Esophagus muscularis mucosa (tissue), 4 donors: ENCODE measurements at regions not wholly inside any gene's neighbourhood (a gene's known extent, or its start where the extent isn't known, plus 50 kb on each side); places are given as distances from the start of the nearest gene placed in this dataset.
A peak's percentile ranks its signal among the peaks of the same experiment; 100 is the strongest.

Source experiments
- DNase-seq: peaks from one replicate; pipeline ENCODE4 v3.0.0-alpha.2; 2017; ENCODE audit errors: extremely low spot score
- H3K27ac ChIP-seq, 4 donors: fragments of 200-600 bp; sonication (generic); replicated peaks in 1 of 4; 1 replicate in 3 of 4; 2 replicates in 1 of 4; pipeline ENCODE4 v1.5.1; 2016 to 2019; ENCODE audit warnings: mild to moderate bottlenecking in 1 of 4
- H3K27me3 ChIP-seq, 4 donors: fragments of 200-600 bp; sonication (generic); one replicate each; pipeline versions ENCODE4 v1.5.1 to v1.6.0; 2016 to 2019
- H3K36me3 ChIP-seq, 4 donors: fragments of 200-600 bp; sonication (generic); one replicate each; pipeline ENCODE4 v1.5.1; 2016 to 2019
- H3K4me1 ChIP-seq, 4 donors: fragments of 200-600 bp; sonication (generic); one replicate each; pipeline ENCODE4 v1.5.1; 2016 to 2019
- H3K4me3 ChIP-seq, 4 donors: fragments of 200-600 bp; sonication (generic); 1 replicate in 2 of 4; 2 replicates in 2 of 4; pipeline ENCODE4 v1.5.1; 2016 to 2019; ENCODE audit warnings: mild to moderate bottlenecking in 4 of 4, moderate library complexity in 1 of 4
- H3K9me3 ChIP-seq, 4 donors: fragments of 200-600 bp; sonication (generic); 1 replicate in 3 of 4; 2 replicates in 1 of 4; pipeline ENCODE4 v1.5.1; 2016 to 2019
- EP300 ChIP-seq: sonication (generic); formaldehyde crosslinking; IDR thresholded peaks from one replicate; pipeline ENCODE4 v1.6.1; 2017; ENCODE audit warnings: antibody characterized with exemption
- POLR2A ChIP-seq: fragments of 450-650 bp; IDR thresholded peaks from one replicate; pipeline ENCODE4 v1.6.1; 2017; ENCODE audit warnings: antibody characterized with exemption, moderate library complexity, mild to moderate bottlenecking, low read depth
- POLR2AphosphoS5 ChIP-seq, 2 donors: sonication (generic); formaldehyde crosslinking; IDR thresholded peaks; one replicate each; pipeline ENCODE4 v1.6.1; 2017; ENCODE audit warnings: antibody characterized with exemption in 2 of 2
- WGBS: methylation state at CpG from one replicate; pipeline ENCODE4 v1.1.5; 2018; 5-methylcytosine and 5-hydroxymethylcytosine counted together
- intact Hi-C: fragments of 100-400 bp; cut with DNase I; formaldehyde crosslinking; loops from one replicate; pipeline ENCODE4 v1.15.1; 2023
- TF ChIP-seq, protein P1 (sequence below), 3 experiments: fragments of 200-600 bp in 2 of 3; fragments of 450-650 bp in 1 of 3; sonication (generic) in 2 of 3; IDR thresholded peaks; one replicate each; pipeline ENCODE4 v1.5.1; 2017 to 2019; ENCODE audit warnings: antibody characterized with exemption in 3 of 3, mild to moderate bottlenecking in 2 of 3, moderate library complexity in 1 of 3

GRCh38 chr3:43910750-43911149, 220.0 kb downstream of the ABHD5 start:
- no peaks in the 10 kb centered on the region for H3K4me1 ChIP-seq
- 86% methylated on average over 2 of the region's 2 CpGs for WGBS
- no peak overlapping the region for H3K27ac ChIP-seq
- no peak overlapping the region for H3K4me3 ChIP-seq
- peak; percentile 64 for DNase-seq
- TF ChIP-seq EP300 (no peak), POLR2AphosphoS5 (IDR thresholded peaks at IDR 0.05) (no peak), POLR2A (no peak)
- TF ChIP-seq, protein P1, sequence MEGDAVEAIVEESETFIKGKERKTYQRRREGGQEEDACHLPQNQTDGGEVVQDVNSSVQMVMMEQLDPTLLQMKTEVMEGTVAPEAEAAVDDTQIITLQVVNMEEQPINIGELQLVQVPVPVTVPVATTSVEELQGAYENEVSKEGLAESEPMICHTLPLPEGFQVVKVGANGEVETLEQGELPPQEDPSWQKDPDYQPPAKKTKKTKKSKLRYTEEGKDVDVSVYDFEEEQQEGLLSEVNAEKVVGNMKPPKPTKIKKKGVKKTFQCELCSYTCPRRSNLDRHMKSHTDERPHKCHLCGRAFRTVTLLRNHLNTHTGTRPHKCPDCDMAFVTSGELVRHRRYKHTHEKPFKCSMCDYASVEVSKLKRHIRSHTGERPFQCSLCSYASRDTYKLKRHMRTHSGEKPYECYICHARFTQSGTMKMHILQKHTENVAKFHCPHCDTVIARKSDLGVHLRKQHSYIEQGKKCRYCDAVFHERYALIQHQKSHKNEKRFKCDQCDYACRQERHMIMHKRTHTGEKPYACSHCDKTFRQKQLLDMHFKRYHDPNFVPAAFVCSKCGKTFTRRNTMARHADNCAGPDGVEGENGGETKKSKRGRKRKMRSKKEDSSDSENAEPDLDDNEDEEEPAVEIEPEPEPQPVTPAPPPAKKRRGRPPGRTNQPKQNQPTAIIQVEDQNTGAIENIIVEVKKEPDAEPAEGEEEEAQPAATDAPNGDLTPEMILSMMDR (IDR thresholded peaks at IDR 0.05), result no peak
- peaks cover 0 to 4% (median 0%) of the 10 kb centered on the region in 4 donors for H3K27me3 ChIP-seq
- intact Hi-C loops, result no loop called here
- no peaks in the 10 kb centered on the region for H3K36me3 ChIP-seq
- no peaks in the 10 kb centered on the region for H3K9me3 ChIP-seq

DNA sequence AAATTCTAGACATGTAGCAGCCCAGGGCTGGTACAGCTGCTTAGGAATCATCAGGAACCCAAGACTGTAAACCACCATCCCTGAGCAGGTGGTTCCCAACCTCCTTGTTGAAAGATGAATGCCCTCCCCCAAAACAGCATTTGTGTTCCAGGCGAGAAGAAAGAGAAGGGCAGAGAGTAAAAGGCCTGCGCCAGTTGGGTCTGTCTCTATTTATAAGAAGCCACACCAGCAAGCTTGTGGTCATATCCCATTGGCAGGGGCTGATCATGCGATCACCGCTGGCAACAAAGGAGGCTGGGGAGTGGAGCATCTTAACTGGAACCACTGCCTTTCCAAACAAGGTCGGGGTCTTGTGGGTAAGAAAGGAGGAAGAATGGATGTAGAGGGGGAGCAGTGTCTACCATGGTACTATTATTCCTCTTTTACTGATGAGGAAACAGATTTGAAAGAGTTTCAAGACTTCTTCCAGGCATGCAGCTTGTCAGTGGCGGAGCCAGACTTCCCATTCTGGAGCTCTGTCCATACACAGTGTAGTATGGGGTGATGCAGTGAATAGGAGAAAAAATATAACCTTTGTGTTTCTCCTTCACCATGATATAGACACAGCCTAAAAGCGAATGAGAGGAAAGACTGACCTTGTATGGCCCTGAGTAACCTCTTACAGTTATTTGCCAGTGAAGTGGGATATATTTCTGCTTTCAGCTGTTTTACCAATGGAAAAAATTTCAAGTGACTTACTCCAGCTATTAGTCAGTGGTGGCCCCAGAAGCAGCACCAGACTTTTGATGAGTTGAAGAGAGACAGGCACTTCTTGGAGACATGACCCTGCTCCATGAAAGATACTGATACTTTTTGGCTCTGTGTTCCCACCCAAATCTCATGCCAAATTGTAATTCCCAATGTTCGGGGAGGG, 222.6 kb downstream of the ABHD5 start:
- H3K36me3 ChIP-seq, result no peaks in the 10 kb centered on the region
- no peak overlapping the region for H3K27ac ChIP-seq
- TF ChIP-seq POLR2AphosphoS5 (IDR thresholded peaks at IDR 0.05), result no peak
- TF ChIP-seq, protein P1 (IDR thresholded peaks at IDR 0.05), result no peak
- no peak for TF ChIP-seq POLR2A
- TF ChIP-seq EP300, result no peak
- DNase-seq, result peak; percentile 78
- H3K27me3 ChIP-seq, result peaks cover 0 to 7% (median 0%) of the 10 kb centered on the region in 4 donors
- WGBS, result 94% methylated on average over 8 of the region's 8 CpGs
- H3K4me1 ChIP-seq, result no peaks in the 10 kb centered on the region
- no peak overlapping the region for H3K4me3 ChIP-seq
- intact Hi-C loops, result no loop called here
- H3K9me3 ChIP-seq, result peaks cover 0 to 6% (median 3%) of the 10 kb centered on the region in 4 donors

DNA sequence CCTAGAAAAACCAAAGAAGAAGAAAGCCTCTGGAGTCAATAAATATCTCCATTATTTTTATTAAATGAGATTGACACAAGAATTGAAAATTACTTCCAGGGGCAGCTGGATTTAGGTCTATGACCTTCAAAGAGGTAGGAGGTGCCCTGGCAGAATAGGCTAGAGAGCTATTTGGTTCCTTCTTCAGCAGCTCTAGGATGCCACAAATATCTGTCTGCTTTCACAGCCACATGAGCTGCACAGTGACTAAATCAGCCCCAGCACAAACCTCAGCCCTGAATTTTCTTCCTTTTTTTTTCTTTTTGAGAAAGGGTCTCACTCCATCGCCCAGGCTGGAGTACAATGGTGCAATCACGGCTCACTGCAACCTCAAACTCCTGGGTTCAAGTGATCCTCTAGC, 223.5 kb downstream of the ABHD5 start:
- WGBS, result 81% methylated on average over 2 of the region's 2 CpGs
- intact Hi-C loops, result no loop called here
- no peaks in the 10 kb centered on the region for H3K4me1 ChIP-seq
- no peak overlapping the region for H3K4me3 ChIP-seq
- H3K27me3 ChIP-seq, result peaks cover 0 to 7% (median 0%) of the 10 kb centered on the region in 4 donors
- no peak overlapping the region for H3K27ac ChIP-seq
- no peak for TF ChIP-seq POLR2AphosphoS5 (IDR thresholded peaks at IDR 0.05)
- TF ChIP-seq POLR2A, result no peak
- TF ChIP-seq, protein P1 (IDR thresholded peaks at IDR 0.05), result no peak
- TF ChIP-seq EP300, result no peak
- DNase-seq, result no peak
- no peaks in the 10 kb centered on the region for H3K36me3 ChIP-seq
- peaks cover 0 to 6% (median 3%) of the 10 kb centered on the region in 4 donors for H3K9me3 ChIP-seq

- no peaks in the 10 kb centered on the region for H3K4me1 ChIP-seq
- 97% methylated on average over 1 of the region's 1 CpG for WGBS
- no peak overlapping the region for H3K4me3 ChIP-seq
- TF ChIP-seq EP300, result no peak
- H3K27me3 ChIP-seq, result peaks cover 0 to 12% (median 0%) of the 10 kb centered on the region in 4 donors
- no peaks in the 10 kb centered on the region for H3K36me3 ChIP-seq
- peaks cover 0 to 6% (median 3%) of the 10 kb centered on the region in 4 donors for H3K9me3 ChIP-seq
- no peak overlapping the region for H3K27ac ChIP-seq
- no peak for DNase-seq
- intact Hi-C loops, result no loop called here
These were observed 224.8 kb downstream of the ABHD5 start for GRCh38 chr3:43915546-43915945.

DNA sequence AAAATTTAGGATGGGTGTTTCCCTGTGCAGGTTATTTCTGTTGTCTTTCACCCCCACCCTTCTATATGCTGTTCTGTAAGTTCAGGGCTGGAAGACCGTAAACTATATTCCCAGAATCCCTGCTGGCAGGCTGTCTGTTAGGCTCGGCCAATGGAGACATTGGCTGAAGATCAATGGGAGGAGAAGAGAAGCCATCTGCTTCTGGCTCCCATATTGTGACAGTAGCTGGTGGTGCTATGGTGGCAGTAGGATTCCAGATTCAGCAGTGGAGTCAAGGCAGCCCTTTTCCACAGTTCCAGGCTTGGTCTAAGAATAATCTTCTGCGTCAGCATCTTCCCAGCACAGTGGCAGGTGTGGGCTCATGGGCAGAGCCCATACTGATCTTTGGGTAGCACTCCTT, 226.6 kb downstream of the ABHD5 start:
- Histone ChIP-seq H3K27me3 (peaks cover 0 to 24% (median 0%) of the 10 kb centered on the region in 4 donors), H3K4me3 (no peak overlapping the region), H3K9me3 (peaks cover 0 to 6% (median 3%) of the 10 kb centered on the region in 4 donors), H3K4me1 (no peaks in the 10 kb centered on the region), H3K27ac (no peak overlapping the region), H3K36me3 (no peaks in the 10 kb centered on the region)
- intact Hi-C loops, result no loop called here
- TF ChIP-seq EP300, result no peak
- TF ChIP-seq POLR2AphosphoS5 (IDR thresholded peaks at IDR 0.05), result no peak
- no peak for TF ChIP-seq POLR2A
- TF ChIP-seq, protein P1 (IDR thresholded peaks at IDR 0.05), result no peak
- peak; percentile 31 for DNase-seq
- WGBS, result 91% methylated on average over 3 of the region's 3 CpGs
